ENCODE measurements at regions not wholly inside any gene's neighbourhood (a gene's known extent, or its start where the extent isn't known, plus 50 kb on each side); places are given as distances from the start of the nearest gene placed in this dataset.
"Not testable (repeated sequence)": the region's sequence is repeated elsewhere in the genome, so short reads cannot be mapped to it uniquely, and the experiment has no call there.

DNA sequence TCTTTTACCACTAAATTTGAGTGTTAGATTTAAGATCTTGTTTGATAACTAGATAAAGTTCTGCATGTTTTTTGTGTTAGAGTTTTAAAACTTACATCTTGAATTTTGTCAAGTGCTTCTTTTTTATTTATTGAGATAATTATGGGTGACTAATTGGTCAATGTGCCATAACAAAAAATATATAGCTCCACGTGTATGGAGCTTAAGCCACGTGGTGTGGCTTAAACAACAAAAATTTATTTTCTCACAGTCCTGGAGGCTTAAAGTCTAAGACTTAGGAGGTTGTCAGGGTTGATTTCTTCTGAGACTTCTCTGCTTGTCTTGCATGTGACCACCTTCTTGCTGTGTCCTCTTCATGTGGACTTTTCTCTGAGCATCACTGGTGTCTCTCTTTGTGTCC, 1425.2 kb downstream of the CDY2B start:
- 59% methylated on average over 2 of the region's 2 CpGs for WGBS
- Histone ChIP-seq H3K27me3 (replicated peaks; ENCODE audit: insufficient read depth) (no peaks in the 10 kb centered on the region), H3K9me3 (no peaks in the 10 kb centered on the region), H3K36me3 (no peaks in the 10 kb centered on the region), H3K27ac (no peak overlapping the region), H3K4me1 (replicated peaks) (no peaks in the 10 kb centered on the region), H3K4me3 (no peak overlapping the region)
- DNase-seq (ENCODE audit: low spot score), result no peak
- no peak for TF ChIP-seq CTCF (IDR thresholded peaks at IDR 0.05)
- TF ChIP-seq POLR2AphosphoS5 (IDR thresholded peaks at IDR 0.05), result no peak
- TF ChIP-seq POLR2A (IDR thresholded peaks at IDR 0.05), result no peak
- intact Hi-C loops (cut with DNase I), result no loop called here

- Histone ChIP-seq H3K27me3 (replicated peaks; ENCODE audit: insufficient read depth) (no peaks in the 10 kb centered on the region), H3K4me3 (no peak overlapping the region), H3K4me1 (replicated peaks) (no peaks in the 10 kb centered on the region), H3K27ac (no peak overlapping the region), H3K9me3 (no peaks in the 10 kb centered on the region), H3K36me3 (no peaks in the 10 kb centered on the region)
- no peak for DNase-seq (ENCODE audit: low spot score)
- intact Hi-C loops (cut with DNase I), result no loop called here
- 75% methylated on average over 2 of the region's 2 CpGs for WGBS
- TF ChIP-seq CTCF (IDR thresholded peaks at IDR 0.05), result no peak
Measured at GRCh38 chrY:16446152-16446551, 1433.9 kb downstream of the CDY2B start.

GRCh38 chrY:16409206-16409923, 1470.7 kb downstream of the CDY2B start:
- no CpG with 5 or more reads among the region's 2 CpGs for WGBS
- not testable (repeated sequence) for H3K4me1 ChIP-seq (replicated peaks)

GRCh38 chrY:16379458-16379857, 1500.6 kb downstream of the CDY2B start:
- DNase-seq (ENCODE audit: low spot score); H3K36me3 ChIP-seq; H3K27me3 ChIP-seq (replicated peaks; ENCODE audit: insufficient read depth); H3K4me1 ChIP-seq (replicated peaks); H3K4me3 ChIP-seq; H3K9me3 ChIP-seq; H3K27ac ChIP-seq; intact Hi-C loops (cut with DNase I): not testable (repeated sequence)
- WGBS, result 60% methylated on average over 1 of the region's 4 CpGs

More at GRCh38 chrY:16409206-16409923, 1470.7 kb downstream of the CDY2B start:
- DNase-seq (ENCODE audit: low spot score); H3K9me3 ChIP-seq; H3K27me3 ChIP-seq (replicated peaks; ENCODE audit: insufficient read depth); H3K27ac ChIP-seq; intact Hi-C loops (cut with DNase I); H3K4me3 ChIP-seq; H3K36me3 ChIP-seq: not testable (repeated sequence)

DNA sequence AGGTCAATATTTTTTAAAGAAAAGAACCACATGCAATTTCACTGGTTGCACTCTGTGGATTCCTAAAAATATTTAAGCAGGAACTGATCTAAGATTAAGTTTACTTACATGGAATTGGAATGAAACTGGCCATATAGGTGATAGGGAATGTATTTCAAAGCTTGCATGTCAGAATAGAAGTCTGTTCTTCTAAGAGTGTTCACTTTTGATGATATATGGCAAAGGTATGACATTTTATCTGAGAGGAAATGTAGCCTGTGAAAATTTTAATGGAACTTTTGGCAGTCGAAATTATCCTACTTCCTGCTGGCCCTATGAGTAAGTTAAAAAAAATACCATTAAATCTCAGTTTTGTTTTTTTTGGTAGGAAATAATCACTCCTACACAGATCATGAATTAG, 1538.4 kb downstream of the CDY2B start:
- intact Hi-C loops (cut with DNase I); H3K4me3 ChIP-seq; H3K27ac ChIP-seq; H3K36me3 ChIP-seq; H3K27me3 ChIP-seq (replicated peaks; ENCODE audit: insufficient read depth); H3K4me1 ChIP-seq (replicated peaks); DNase-seq (ENCODE audit: low spot score); H3K9me3 ChIP-seq: not testable (repeated sequence)
- WGBS, result no CpG with 5 or more reads among the region's 1 CpG

DNA sequence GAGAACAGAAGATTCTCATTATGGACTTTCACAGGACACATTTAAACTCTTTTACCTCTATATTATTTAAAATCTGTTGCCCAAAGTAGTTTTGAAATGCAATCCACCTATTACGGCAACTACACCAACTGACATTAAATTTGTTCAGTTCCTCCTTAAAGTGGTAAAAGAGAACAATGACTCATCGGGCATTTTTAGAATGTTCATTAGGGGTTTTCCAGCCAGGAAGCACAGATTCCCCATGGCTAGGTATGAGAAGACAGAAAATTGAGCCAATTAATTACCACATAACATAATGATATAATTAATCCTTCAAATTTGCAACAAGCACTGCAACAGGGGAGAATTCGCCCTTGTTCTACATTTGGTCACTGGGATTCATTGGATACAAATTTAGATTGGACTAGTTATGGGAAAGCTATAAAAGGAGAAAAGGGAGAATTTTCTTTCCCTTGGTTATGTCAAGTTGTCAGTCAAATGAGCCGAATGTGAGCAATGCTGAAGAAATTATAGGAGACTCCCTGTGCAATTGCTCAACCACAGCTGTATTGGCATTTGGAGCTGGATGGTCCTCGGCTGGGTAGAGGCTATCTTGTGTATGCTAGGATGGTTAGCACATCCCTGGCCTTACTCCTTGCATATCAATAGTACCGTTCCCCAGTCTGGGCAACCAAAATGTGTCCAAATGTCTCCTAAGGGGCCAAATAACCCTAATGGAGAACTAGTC, 1549.8 kb downstream of the CDY2B start:
- H3K4me3 ChIP-seq; H3K4me1 ChIP-seq (replicated peaks); H3K36me3 ChIP-seq; H3K27me3 ChIP-seq (replicated peaks; ENCODE audit: insufficient read depth); H3K27ac ChIP-seq; intact Hi-C loops (cut with DNase I); H3K9me3 ChIP-seq; DNase-seq (ENCODE audit: low spot score): not testable (repeated sequence)
- WGBS, result no CpG with 5 or more reads among the region's 6 CpGs

DNA sequence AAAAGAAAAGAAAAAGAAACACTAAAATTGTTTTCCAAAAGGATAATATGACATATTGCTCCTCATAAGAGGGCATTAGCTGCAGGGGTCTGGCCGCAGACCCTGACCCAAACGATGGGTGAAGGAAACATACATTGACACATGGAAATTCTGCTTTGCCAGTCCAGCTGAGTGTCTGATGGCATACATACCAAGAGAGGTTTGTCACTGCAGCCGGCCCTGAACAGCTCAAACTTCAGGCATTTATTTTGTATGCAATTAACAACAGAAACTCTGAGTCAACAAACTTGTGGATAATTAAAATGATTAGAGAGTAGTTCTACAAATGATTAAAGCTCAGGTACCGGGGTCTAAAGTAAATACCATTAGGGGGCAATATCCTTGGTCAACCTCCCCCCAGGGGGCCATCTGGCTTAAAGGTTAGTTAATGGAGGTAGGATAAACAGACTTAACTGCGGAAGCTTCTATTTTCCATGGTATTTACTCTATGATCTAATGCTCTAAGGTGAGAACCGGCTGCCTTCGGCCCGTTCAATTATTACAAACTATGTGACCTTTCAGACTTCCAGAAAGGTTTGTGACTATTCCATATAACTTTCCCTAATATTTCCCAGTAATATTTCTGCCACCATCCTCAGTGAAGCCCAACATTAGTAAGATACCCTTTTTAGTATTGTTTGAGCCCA, 1550.7 kb downstream of the CDY2B start:
- DNase-seq (ENCODE audit: low spot score); H3K4me3 ChIP-seq; H3K27me3 ChIP-seq (replicated peaks; ENCODE audit: insufficient read depth); H3K9me3 ChIP-seq; H3K27ac ChIP-seq; intact Hi-C loops (cut with DNase I); H3K36me3 ChIP-seq; H3K4me1 ChIP-seq (replicated peaks): not testable (repeated sequence)
- no CpG with 5 or more reads among the region's 8 CpGs for WGBS

Small RNA genes in the stretch of these regions (small RNA-seq; reads per million reads assigned to genes)
- gene RNU6-184P, result 0 reads per million in 2 donors

Data from prostate gland (tissue), 2 donors.